Mesothelial cell of epicardium (in vitro differentiated cells): ENCODE measurements at regions not wholly inside any gene's neighbourhood (a gene's known extent, or its start where the extent isn't known, plus 50 kb on each side); places are given as distances from the start of the nearest gene placed in this dataset.

Experiments used
- DNase-seq, 2 experiments: peaks; one replicate each; pipeline ENCODE4 v3.0.0; 2021; ENCODE audit warnings: low spot score in 2 of 2; ENCODE audit not compliant: unreplicated experiment in 2 of 2
- H3K27ac Mint-ChIP-seq: 2 replicates; pipeline ENCODE4 v1.8.0; 2021; ENCODE audit warnings: mixed read lengths
- H3K27me3 Mint-ChIP-seq: 2 replicates; pipeline ENCODE4 v1.8.0; 2021; ENCODE audit warnings: low read depth, mixed read lengths
- H3K36me3 Mint-ChIP-seq: 2 replicates; pipeline ENCODE4 v1.8.0; 2021; ENCODE audit warnings: mixed read lengths
- H3K4me1 Mint-ChIP-seq: 2 replicates; pipeline ENCODE4 v1.8.0; 2021; ENCODE audit warnings: mixed read lengths
- H3K4me3 Mint-ChIP-seq: 2 replicates; pipeline ENCODE4 v1.8.0; 2021; ENCODE audit warnings: mild to moderate bottlenecking, moderate library complexity, mixed read lengths
- H3K9me3 Mint-ChIP-seq: 2 replicates; pipeline ENCODE4 v1.8.0; 2021; ENCODE audit warnings: mixed read lengths
- TF ChIP-seq, protein P1 (sequence below): fragments of 200-600 bp; sonication (generic); IDR thresholded peaks from one replicate; pipeline ENCODE4 v1.5.0; 2021; ENCODE audit warnings: antibody characterized with exemption; ENCODE audit not compliant: unreplicated experiment

GRCh38 chr3:105158286-105158685 is 208.4 kb upstream of the ALCAM start:
- no peak overlapping the region for H3K27ac Mint-ChIP-seq
- peaks cover 8% of the 10 kb centered on the region for H3K27me3 Mint-ChIP-seq
- no peak for DNase-seq
- TF ChIP-seq, protein P1, sequence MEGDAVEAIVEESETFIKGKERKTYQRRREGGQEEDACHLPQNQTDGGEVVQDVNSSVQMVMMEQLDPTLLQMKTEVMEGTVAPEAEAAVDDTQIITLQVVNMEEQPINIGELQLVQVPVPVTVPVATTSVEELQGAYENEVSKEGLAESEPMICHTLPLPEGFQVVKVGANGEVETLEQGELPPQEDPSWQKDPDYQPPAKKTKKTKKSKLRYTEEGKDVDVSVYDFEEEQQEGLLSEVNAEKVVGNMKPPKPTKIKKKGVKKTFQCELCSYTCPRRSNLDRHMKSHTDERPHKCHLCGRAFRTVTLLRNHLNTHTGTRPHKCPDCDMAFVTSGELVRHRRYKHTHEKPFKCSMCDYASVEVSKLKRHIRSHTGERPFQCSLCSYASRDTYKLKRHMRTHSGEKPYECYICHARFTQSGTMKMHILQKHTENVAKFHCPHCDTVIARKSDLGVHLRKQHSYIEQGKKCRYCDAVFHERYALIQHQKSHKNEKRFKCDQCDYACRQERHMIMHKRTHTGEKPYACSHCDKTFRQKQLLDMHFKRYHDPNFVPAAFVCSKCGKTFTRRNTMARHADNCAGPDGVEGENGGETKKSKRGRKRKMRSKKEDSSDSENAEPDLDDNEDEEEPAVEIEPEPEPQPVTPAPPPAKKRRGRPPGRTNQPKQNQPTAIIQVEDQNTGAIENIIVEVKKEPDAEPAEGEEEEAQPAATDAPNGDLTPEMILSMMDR = no peak
- no peak overlapping the region for H3K4me3 Mint-ChIP-seq
- H3K9me3 Mint-ChIP-seq = no peaks in the 10 kb centered on the region
- peaks cover 7% of the 10 kb centered on the region for H3K4me1 Mint-ChIP-seq
- H3K36me3 Mint-ChIP-seq = no peaks in the 10 kb centered on the region

GRCh38 chr3:105162448-105162847 is 204.3 kb upstream of the ALCAM start:
- H3K4me1 Mint-ChIP-seq = peaks cover 4% of the 10 kb centered on the region
- DNase-seq = no peak
- no peaks in the 10 kb centered on the region for H3K36me3 Mint-ChIP-seq
- H3K27ac Mint-ChIP-seq = no peak overlapping the region
- H3K27me3 Mint-ChIP-seq = peaks cover 8% of the 10 kb centered on the region
- H3K9me3 Mint-ChIP-seq = no peaks in the 10 kb centered on the region
- TF ChIP-seq, protein P1 = no peak
- no peak overlapping the region for H3K4me3 Mint-ChIP-seq

GRCh38 chr3:105166893-105167292 is 199.8 kb upstream of the ALCAM start:
- DNase-seq = no peak
- Mint-ChIP-seq H3K4me1 (no peaks in the 10 kb centered on the region), H3K4me3 (no peak overlapping the region), H3K9me3 (no peaks in the 10 kb centered on the region), H3K36me3 (no peaks in the 10 kb centered on the region), H3K27me3 (no peaks in the 10 kb centered on the region), H3K27ac (no peak overlapping the region)
- TF ChIP-seq, protein P1 = no peak

- no peaks in the 10 kb centered on the region for H3K36me3 Mint-ChIP-seq
- no peaks in the 10 kb centered on the region for H3K27me3 Mint-ChIP-seq
- DNase-seq = no peak
- H3K4me3 Mint-ChIP-seq = no peak overlapping the region
- no peaks in the 10 kb centered on the region for H3K9me3 Mint-ChIP-seq
- TF ChIP-seq, protein P1 = no peak
- no peak overlapping the region for H3K27ac Mint-ChIP-seq
- H3K4me1 Mint-ChIP-seq = peaks cover 3% of the 10 kb centered on the region
Observed at GRCh38 chr3:105170423-105170822, 196.3 kb upstream of the ALCAM start.

DNA sequence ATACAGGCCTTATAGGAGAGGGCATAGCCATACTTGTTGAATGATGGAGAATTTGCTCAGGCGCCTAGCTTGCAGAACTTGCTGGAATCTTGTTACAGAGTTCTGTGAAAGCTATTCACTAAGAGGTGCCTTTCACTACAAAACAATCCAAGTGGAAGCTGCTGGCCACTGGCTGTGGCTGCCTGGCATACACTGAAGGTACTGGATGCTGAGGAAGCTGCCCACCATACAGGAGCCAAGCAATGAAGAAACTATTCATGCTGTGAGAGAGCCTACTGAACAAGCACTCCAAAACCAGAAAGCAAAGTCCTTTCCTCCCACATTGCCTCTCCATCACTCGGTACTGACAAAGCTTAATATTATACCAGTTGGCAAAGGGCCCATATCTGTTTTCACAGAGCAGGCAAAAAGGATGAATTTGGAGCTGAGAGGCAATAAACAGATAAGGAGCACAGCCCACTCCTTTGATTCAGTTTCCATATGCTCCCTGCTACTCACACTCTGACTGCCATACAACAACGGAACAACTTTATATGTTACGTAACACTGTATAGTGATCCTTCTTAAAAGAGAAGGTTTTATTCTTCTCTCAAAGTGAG is 192.6 kb upstream of the ALCAM start:
- H3K36me3 Mint-ChIP-seq = no peaks in the 10 kb centered on the region
- TF ChIP-seq, protein P1 = no peak
- DNase-seq = no peak
- H3K27ac Mint-ChIP-seq = no peak overlapping the region
- H3K9me3 Mint-ChIP-seq = no peaks in the 10 kb centered on the region
- no peaks in the 10 kb centered on the region for H3K27me3 Mint-ChIP-seq
- H3K4me1 Mint-ChIP-seq = peaks cover 3% of the 10 kb centered on the region
- no peak overlapping the region for H3K4me3 Mint-ChIP-seq

DNA sequence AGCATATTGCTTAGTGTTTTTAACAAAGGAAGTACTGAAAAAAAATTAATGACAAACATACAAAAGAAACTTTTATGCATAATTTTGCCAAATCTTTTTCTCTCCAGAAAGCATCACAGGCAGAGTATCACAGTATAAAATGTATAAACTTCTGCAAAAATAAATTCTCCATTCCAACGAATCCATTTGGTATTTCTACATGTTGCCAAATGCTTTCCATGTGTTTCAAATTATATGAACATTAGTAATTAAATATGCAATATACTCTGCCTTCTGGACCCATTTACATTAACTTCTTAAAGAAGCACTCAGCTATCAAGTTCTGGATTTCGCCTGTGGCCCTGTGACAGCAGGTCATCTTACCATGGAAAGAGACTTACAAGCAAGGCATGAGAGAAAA is 189.1 kb upstream of the ALCAM start:
- no peak overlapping the region for H3K27ac Mint-ChIP-seq
- no peak for DNase-seq
- peaks cover 3% of the 10 kb centered on the region for H3K4me1 Mint-ChIP-seq
- TF ChIP-seq, protein P1 = no peak
- H3K27me3 Mint-ChIP-seq = no peaks in the 10 kb centered on the region
- no peaks in the 10 kb centered on the region for H3K36me3 Mint-ChIP-seq
- H3K9me3 Mint-ChIP-seq = peaks cover 4% of the 10 kb centered on the region
- no peak overlapping the region for H3K4me3 Mint-ChIP-seq
